HG02588 (cell line): ENCODE measurements at regions not wholly inside any gene's neighbourhood (a gene's known extent, or its start where the extent isn't known, plus 50 kb on each side); places are given as distances from the start of the nearest gene placed in this dataset.

Source experiments
- ATAC-seq: cut with Tn5 transposase; IDR thresholded peaks from one replicate; pipeline ENCODE4 v1.9.1; 2021; ENCODE audit warnings: mild to moderate bottlenecking, moderate library complexity; ENCODE audit not compliant: unreplicated experiment

- no peak for ATAC-seq
Measured at GRCh38 chr2:176468457-176469113, 199.3 kb downstream of the MTX2 start.

DNA sequence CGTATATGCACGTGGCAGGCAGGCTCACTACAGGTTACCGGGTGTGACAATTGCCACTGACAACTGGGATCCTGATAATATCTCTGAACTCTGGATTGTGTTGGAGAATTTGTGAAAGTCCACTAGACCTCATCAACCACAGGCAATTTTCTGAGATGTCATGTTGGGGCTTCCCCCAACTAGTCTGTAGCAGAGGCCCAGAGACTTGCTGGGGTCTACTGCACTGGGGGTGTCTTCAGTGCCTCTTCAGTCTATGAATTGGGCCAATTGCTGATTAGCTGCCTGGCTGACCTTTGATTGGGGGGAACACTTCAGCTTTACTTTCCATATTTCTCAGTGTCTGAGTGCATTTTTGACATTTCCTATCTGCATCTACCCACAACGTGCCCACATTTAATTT is 201.5 kb downstream of the MTX2 start:
- ATAC-seq, result no peak

DNA sequence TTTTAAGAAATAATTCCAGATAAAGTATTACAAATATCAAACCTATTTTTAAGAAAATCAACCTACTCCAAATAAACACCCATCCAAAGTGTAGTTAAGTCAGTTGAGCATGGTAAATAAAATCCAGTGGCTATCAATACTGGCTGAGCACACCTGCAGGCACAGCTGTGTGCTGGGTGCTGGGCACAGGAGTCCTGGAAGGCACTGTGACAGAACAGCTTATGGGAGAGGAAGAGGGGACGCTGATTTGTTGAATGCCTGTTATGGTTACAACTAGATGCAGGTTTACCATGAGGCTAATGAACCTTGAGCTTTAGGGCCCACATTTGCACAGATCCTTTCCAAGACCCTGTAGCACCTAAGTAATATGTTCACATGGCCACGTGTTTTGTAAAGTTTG is 202.7 kb downstream of the MTX2 start:
- no peak for ATAC-seq

DNA sequence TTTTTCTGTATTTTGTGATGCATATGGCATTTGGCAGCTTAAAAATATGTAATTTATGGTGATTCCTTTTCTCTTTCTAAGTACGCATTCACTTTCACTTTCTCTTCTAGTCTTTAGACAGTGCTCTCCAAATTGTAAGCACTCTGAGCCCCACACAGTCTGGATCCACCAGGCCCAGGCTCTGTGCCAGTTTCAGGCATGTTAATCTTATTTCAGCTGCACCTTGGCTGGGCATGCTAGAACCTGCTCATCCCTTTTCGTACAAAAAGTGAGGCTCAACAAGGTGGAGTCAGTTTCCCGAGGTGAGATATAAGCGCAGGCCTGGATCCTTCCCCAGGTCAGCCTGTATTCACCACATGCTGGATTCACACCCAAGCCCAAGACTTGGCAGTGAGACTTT is 203.9 kb downstream of the MTX2 start:
- ATAC-seq, result no peak

DNA sequence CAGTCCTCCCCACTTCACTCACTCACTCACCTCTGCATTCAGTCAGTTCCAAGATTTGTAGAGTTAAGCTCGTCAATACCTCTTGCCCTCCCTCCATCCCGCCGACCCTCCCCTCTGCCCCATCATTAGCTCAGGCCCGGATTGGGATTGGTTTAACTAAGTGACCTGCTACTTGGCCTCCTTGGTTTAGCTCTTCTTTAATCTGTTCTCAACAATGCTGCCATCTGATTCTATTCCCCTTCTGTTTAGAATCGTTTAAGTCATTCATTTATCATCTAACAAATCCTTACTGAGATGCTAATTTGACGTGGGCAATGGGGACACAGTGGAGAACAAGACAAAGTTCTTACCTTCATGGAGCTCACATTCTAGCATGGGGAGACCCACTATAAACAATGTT is 204.6 kb downstream of the MTX2 start:
- ATAC-seq, result no peak

DNA sequence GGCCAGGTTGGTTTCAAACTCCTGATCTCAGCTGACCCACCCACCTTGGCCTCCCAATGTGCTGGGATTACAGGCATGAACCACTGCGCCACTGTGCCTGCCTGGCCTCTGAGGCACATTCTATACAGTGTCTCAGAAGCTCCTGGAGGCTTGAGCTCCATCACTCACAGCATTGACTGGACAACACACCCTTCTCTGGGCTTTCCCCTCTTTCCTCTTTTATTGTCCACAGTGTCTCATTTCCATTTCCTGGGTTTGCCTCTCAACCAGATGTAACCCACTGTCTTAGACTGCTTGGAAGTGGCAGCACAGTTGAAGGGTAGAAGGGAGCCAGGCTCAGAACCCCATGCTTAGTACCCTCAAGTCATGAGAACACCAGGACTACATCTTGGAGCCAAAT is 208.1 kb downstream of the MTX2 start:
- ATAC-seq, result no peak

GRCh38 chr2:176479961-176480360 is 210.7 kb downstream of the MTX2 start:
- no peak for ATAC-seq

DNA sequence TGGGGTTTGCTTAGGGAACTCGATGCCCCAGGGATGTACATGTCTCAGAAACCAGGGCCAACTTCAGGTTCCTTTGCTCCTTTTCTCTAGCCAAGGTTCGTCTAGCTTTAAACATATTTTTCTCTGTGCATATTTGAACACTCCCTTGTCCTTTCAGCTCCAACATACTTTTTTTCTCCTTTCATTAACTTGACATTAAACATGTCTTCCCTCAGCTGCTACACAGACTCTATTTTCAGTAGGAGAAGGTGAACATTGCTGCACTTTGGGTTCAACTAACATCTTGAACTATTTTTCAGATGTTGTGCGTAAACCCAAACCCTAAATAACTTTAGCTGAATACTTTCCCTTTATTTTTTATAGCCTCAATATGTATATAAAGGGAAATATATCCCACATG is 212.9 kb downstream of the MTX2 start:
- ATAC-seq, result no peak

DNA sequence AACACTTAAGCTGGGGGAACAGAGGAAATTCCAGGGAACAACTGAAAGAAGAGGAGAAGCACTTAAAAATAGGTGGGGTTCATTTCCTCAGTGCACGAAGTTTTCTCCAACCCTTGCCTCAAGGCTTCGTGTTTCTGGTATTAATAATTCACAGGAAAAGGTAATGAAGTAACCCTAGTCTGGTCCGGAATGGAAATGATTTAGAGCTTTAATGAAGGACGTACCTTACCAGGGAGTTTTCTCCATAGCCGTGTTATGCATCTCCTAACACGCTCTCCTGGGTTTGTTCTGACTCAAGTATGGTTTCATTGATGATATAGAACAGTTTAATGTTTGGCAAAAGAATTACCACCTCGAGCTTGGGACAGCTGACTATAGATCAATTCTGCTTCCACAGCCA is 214.2 kb downstream of the MTX2 start:
- no peak for ATAC-seq

- no peak for ATAC-seq
Measured at GRCh38 chr2:176483901-176484568, 214.8 kb downstream of the MTX2 start.

GRCh38 chr2:176484838-176485237 is 215.6 kb downstream of the MTX2 start:
- ATAC-seq, result no peak

GRCh38 chr2:176488431-176488830 is 219.2 kb downstream of the MTX2 start:
- no peak for ATAC-seq

- ATAC-seq, result no peak
Measured at GRCh38 chr2:176490061-176490861, 221.0 kb downstream of the MTX2 start.

GRCh38 chr2:176491172-176491904 is 222.1 kb downstream of the MTX2 start:
- ATAC-seq, result peak; percentile 91

DNA sequence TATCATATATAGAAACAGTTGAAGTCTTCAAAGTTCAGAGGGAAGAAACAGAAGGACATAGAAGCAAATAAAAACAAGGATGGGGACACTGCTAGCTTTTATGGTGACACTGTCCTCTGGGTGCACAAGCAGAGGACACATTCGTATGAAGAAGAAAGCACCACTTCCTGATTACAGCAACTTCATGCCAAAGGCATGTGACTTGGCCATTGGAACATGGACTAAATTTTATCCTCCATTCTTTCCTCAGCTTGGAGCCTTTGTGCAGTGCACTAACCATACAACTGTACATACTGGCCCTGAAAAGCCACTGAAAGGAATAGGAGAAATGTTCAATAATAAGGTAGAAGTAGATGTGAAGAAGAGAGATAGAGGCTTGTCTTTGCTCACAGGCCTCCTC is 223.3 kb downstream of the MTX2 start:
- no peak for ATAC-seq

- peak; percentile 35 for ATAC-seq
Measured at GRCh38 chr2:176493226-176493825, 224.1 kb downstream of the MTX2 start.

- no peak for ATAC-seq
Measured at GRCh38 chr2:176493909-176494308, 224.7 kb downstream of the MTX2 start.

DNA sequence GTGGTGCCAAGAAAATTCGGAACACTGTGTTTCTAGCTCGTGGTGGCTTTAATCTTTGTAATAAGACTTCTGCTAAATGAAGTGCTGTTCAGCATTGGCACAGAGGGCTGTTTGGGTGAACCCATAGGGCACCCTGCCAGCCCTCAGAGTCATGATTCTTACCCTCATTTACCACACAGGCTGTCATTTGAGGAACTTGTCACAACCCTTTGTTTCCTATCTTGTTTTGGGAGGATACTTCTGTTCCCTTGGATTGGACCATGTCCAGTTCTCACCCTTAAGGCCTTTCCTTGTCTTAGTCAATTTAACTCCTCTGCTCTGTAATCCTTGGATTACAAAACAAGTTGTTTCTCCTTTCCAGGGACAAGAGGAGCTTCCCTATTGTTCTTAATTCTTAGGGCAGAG is 225.7 kb downstream of the MTX2 start:
- no peak for ATAC-seq

GRCh38 chr2:176495826-176496225 is 226.6 kb downstream of the MTX2 start:
- no peak for ATAC-seq

GRCh38 chr2:176496761-176497160 is 227.5 kb downstream of the MTX2 start:
- ATAC-seq, result no peak

GRCh38 chr2:176500901-176501300 is 231.7 kb downstream of the MTX2 start:
- no peak for ATAC-seq
